ENCODE measurements at regions not wholly inside any gene's neighbourhood (a gene's known extent, or its start where the extent isn't known, plus 50 kb on each side); places are given as distances from the start of the nearest gene placed in this dataset.

DNA sequence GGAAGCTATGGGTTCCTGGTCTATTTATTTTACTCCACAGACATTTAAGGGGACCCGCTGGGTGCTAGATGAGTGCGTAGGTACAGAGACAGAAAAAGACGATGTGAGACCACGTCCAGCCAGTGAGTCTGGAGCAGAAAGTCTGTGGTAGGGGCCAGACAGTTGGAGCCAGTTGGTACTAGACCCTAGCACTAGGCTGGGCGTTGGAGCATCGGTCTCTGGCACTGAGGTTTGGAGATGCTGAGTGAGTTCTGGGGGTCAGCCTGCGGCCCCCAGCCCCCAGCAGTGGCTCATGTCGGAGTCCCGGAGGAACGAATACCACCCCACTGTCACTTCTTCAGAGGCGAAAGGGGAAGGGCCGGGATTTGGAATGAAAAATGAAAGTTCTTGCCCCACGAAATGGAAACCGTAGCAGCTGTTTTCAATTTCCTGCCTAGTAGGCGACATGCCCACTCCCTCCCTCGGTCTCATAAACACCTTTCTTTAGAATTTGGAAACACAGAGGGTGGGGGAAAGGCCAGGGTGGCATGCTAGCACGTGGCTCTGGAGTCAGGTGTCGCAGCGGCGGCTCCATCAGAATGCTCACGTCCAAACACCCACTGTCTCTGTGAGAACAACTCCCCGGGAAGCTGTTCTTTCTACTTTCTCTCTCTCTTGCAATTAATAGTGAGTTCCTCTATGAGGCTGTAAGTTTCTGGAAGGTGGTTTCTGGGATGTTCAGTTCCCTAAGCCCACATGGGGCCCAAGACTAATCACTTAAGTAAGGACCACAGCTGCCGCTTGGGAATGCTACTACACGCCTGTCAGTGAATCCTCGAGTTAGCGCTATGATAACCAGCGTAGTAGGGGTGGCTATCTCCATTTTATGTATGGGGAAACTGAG lies 96.8 kb downstream of the IRF8 start:
- ATAC-seq (no peak), DNase-seq (no peak)
- Histone ChIP-seq H3K4me1 (peaks cover 5% of the 10 kb centered on the region), H3K36me3 (no peaks in the 10 kb centered on the region), H3K27ac (no peak overlapping the region), H3K4me3 (peak overlapping the region; percentile 40), H3K9me3 (no peaks in the 10 kb centered on the region), H3K27me3 (ENCODE audit: low read depth) (peaks cover 9% of the 10 kb centered on the region)
- TF ChIP-seq, protein P1, sequence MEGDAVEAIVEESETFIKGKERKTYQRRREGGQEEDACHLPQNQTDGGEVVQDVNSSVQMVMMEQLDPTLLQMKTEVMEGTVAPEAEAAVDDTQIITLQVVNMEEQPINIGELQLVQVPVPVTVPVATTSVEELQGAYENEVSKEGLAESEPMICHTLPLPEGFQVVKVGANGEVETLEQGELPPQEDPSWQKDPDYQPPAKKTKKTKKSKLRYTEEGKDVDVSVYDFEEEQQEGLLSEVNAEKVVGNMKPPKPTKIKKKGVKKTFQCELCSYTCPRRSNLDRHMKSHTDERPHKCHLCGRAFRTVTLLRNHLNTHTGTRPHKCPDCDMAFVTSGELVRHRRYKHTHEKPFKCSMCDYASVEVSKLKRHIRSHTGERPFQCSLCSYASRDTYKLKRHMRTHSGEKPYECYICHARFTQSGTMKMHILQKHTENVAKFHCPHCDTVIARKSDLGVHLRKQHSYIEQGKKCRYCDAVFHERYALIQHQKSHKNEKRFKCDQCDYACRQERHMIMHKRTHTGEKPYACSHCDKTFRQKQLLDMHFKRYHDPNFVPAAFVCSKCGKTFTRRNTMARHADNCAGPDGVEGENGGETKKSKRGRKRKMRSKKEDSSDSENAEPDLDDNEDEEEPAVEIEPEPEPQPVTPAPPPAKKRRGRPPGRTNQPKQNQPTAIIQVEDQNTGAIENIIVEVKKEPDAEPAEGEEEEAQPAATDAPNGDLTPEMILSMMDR (IDR thresholded peaks at IDR 0.05) = no peak
- intact Hi-C loops (cut with DNase I) = no loop called here

GRCh38 chr16:85996843-85997242 lies 97.9 kb downstream of the IRF8 start:
- Histone ChIP-seq H3K4me3 (no peak overlapping the region), H3K36me3 (no peaks in the 10 kb centered on the region), H3K9me3 (no peaks in the 10 kb centered on the region), H3K4me1 (peaks cover 5% of the 10 kb centered on the region), H3K27me3 (ENCODE audit: low read depth) (peaks cover 11% of the 10 kb centered on the region), H3K27ac (no peak overlapping the region)
- ATAC-seq (no peak), DNase-seq (no peak)
- TF ChIP-seq, protein P1 (IDR thresholded peaks at IDR 0.05) = no peak
- intact Hi-C loops (cut with DNase I) = no loop called here

DNA sequence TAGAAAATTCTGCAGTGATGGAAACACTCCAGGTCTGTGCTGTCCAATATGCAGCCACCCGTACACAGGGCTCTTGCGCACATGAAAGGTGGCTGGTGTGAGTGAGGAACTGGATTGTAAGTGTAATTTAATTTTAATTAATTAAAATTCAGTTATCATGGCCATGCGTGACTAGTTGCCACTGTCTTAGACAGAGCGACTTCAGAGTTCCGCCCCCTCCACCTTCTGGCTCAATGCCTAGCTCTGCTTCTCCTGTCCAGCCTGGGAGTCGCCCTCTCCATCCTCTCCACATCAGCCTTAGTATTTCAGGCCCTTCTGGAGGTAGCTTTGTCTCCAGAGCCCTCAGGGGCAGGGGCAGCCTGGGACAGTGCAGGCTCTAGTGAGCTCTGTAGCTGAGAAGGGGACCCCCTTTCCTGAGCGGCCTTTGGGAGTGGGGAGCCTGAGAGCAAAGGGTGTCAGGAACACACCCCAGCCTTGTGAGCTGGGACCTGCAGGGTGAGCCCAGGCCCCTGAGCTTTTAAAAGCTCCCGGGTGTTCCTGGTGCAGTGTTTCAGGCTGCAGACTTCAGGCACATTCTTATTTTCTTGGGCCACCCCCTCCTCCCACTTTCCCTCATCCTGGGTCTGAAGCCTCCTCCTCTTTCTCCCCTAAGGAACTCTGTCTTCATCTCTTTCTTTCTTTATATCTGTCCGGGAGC lies 99.4 kb downstream of the IRF8 start:
- no peak overlapping the region for H3K4me3 ChIP-seq
- H3K4me1 ChIP-seq = peaks cover 5% of the 10 kb centered on the region
- TF ChIP-seq, protein P1 (IDR thresholded peaks at IDR 0.05) = no peak
- peak in 1 of 2 donors; percentile 16 for ATAC-seq
- no peak for DNase-seq
- H3K27ac ChIP-seq = no peak overlapping the region
- no peaks in the 10 kb centered on the region for H3K9me3 ChIP-seq
- peaks cover 6% of the 10 kb centered on the region for H3K27me3 ChIP-seq (ENCODE audit: low read depth)
- H3K36me3 ChIP-seq = no peaks in the 10 kb centered on the region
- intact Hi-C loops (cut with DNase I) = no loop called here

DNA sequence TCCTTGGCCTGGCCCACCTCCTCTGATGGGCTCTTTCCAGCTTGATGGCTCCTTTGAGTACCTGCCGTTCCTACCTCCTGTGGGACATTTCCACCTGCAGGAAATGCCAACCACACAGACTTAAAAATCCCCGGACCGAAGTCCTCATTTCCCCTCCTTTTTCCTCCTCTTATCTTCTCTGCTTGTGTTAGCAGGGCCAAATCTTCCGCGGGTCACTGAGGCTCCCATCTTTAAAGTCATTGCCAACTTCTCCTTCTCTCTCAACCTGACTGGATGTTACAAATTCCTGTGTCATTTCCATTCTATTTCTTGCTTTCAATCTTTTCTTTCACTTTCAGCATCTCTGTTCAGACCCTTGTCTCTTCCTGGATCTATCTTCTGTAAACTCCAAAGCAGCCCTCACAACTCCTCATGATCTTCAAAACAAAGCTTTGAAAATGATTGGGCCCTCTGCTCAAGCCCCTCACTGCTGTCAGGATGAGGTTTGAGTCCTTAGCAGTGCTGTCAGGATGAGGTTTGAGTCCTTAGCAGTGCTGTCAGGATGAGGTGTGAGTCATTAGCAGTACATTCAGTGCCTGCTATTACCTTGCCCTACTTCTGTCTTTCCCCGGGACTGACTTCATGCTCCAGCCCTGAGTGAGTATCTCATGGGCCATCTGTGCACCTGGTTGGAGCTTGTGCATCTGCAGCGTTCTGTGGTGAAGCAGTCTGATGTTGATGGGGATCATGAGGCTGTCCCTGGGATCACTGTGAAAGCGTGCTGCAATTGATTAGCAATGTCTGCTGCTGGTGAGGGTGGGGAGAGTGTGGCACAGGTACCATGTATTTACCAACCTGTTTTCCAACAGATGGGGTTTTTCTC lies 100.1 kb downstream of the IRF8 start:
- TF ChIP-seq, protein P1 (IDR thresholded peaks at IDR 0.05) = no peak
- peaks cover 6% of the 10 kb centered on the region for H3K27me3 ChIP-seq (ENCODE audit: low read depth)
- H3K36me3 ChIP-seq = no peaks in the 10 kb centered on the region
- DNase-seq (no peak), ATAC-seq (no peak)
- H3K4me3 ChIP-seq = no peak overlapping the region
- peaks cover 5% of the 10 kb centered on the region for H3K4me1 ChIP-seq
- intact Hi-C loops (cut with DNase I) = no loop called here
- H3K9me3 ChIP-seq = no peaks in the 10 kb centered on the region
- H3K27ac ChIP-seq = no peak overlapping the region

- DNase-seq (no peak), ATAC-seq (no peak)
- H3K27ac ChIP-seq = no peak overlapping the region
- no peak overlapping the region for H3K4me3 ChIP-seq
- peaks cover 5% of the 10 kb centered on the region for H3K4me1 ChIP-seq
- no peaks in the 10 kb centered on the region for H3K9me3 ChIP-seq
- TF ChIP-seq, protein P1 (IDR thresholded peaks at IDR 0.05) = no peak
- no peaks in the 10 kb centered on the region for H3K36me3 ChIP-seq
- peaks cover 6% of the 10 kb centered on the region for H3K27me3 ChIP-seq (ENCODE audit: low read depth)
- intact Hi-C loops (cut with DNase I) = no loop called here
Measured at GRCh38 chr16:85999778-86000177, 100.8 kb downstream of the IRF8 start.
